H1 (cell line): ENCODE measurements at regions not wholly inside any gene's neighbourhood (a gene's known extent, or its start where the extent isn't known, plus 50 kb on each side); places are given as distances from the start of the nearest gene placed in this dataset.

ENCODE experiments used
- CTCF ChIA-PET: fragments of 300-600 bp; sonication (Branson Sonifier 250); formaldehyde crosslinking; loops from one replicate; lab custom pipeline; 2021; ENCODE audit not compliant: partially characterized antibody; lab: Charles Lee
- POLR2A ChIA-PET: fragments of 300-600 bp; sonication (Branson Sonifier 250); formaldehyde crosslinking; loops from one replicate; lab custom pipeline; 2021; ENCODE audit warnings: inconsistent platforms; ENCODE audit not compliant: partially characterized antibody; lab: Charles Lee
- DNase-seq, 2 experiments: peaks; one replicate each; pipeline versions ENCODE4 v3.0.0 to v3.0.0-alpha.2; 2010 to 2022; ENCODE audit warnings: low spot score in 2 of 2, low read depth in 1 of 2, mixed read lengths in 1 of 2
- FAIRE-seq: peaks from 2 replicates; lab custom pipeline; 2011; peaks lifted over from hg19 to GRCh38; lab: Jason Lieb, UNC
- H2AFZ ChIP-seq: 2 replicates; pipeline ENCODE4 v1.8.1; 2012; ENCODE audit warnings: low read length, inconsistent platforms
- H2AK5ac ChIP-seq: 2 replicates; pipeline ENCODE4 v1.6.1; 2013; ENCODE audit warnings: low read depth, low read length
- H2BK120ac ChIP-seq: replicated peaks from 2 replicates; pipeline ENCODE3; 2013; ENCODE audit warnings: low read depth, low read length, inconsistent platforms
- H2BK12ac ChIP-seq: 2 replicates; pipeline ENCODE4 v1.6.1; 2013; ENCODE audit warnings: low read depth, low read length
- H2BK15ac ChIP-seq: 2 replicates; pipeline ENCODE4 v1.6.1; 2013; ENCODE audit warnings: low read length
- H2BK20ac ChIP-seq: 2 replicates; pipeline ENCODE4 v1.6.1; 2013; ENCODE audit warnings: low read length
- H2BK5ac ChIP-seq: 2 replicates; pipeline ENCODE4 v1.6.1; 2013; ENCODE audit warnings: low read depth, low read length
- H3K14ac ChIP-seq: 2 replicates; pipeline ENCODE4 v1.6.1; 2013; ENCODE audit warnings: inconsistent platforms; ENCODE audit not compliant: insufficient read length
- H3K18ac ChIP-seq: 2 replicates; pipeline ENCODE4 v1.6.1; 2013; ENCODE audit warnings: low read length; ENCODE audit errors: extremely low read depth
- H3K23ac ChIP-seq: 2 replicates; pipeline ENCODE4 v1.6.1; 2013; ENCODE audit warnings: inconsistent platforms; ENCODE audit not compliant: insufficient read length
- H3K23me2 ChIP-seq: 2 replicates; pipeline ENCODE4 v1.6.1; 2013; ENCODE audit warnings: low read depth, low read length
- H3K27ac ChIP-seq: 2 replicates; pipeline ENCODE4 v1.6.1; 2011; ENCODE audit warnings: low read depth, low read length, inconsistent platforms
- H3K27me3 ChIP-seq, 4 experiments: replicated peaks in 1 of 4; 1 replicate in 1 of 4; 2 replicates in 3 of 4; pipeline versions ENCODE4 v1.6.1 to v1.8.1; 2011 to 2013; ENCODE audit warnings: low read length in 3 of 4, mild to moderate bottlenecking in 3 of 4, inconsistent platforms in 2 of 4, mixed read lengths in 2 of 4, moderate library complexity in 1 of 4; ENCODE audit not compliant: control insufficient read depth in 3 of 4, insufficient read depth in 3 of 4; ENCODE audit errors: extremely low read depth in 1 of 4
- H3K36me3 ChIP-seq, 4 experiments: 2 replicates each; pipeline versions ENCODE4 v1.6.1 to v1.8.1; 2011 to 2013; ENCODE audit warnings: mild to moderate bottlenecking in 4 of 4, low read length in 3 of 4, moderate library complexity in 2 of 4, control low read depth in 1 of 4, inconsistent platforms in 1 of 4; ENCODE audit not compliant: insufficient read depth in 4 of 4, control insufficient read depth in 2 of 4
- H3K4ac ChIP-seq: replicated peaks from 2 replicates; pipeline ENCODE3; 2013; ENCODE audit warnings: low read length, low read depth, mixed read lengths, inconsistent platforms; ENCODE audit not compliant: insufficient read length
- H3K4me1 ChIP-seq, 4 experiments: replicated peaks in 1 of 4; 1 replicate in 1 of 4; 2 replicates in 3 of 4; pipeline versions ENCODE4 v1.6.1 to v1.8.1; 2011 to 2013; ENCODE audit warnings: low read length in 3 of 4, inconsistent platforms in 2 of 4, mixed read lengths in 1 of 4; ENCODE audit not compliant: insufficient read depth in 4 of 4, control insufficient read depth in 3 of 4
- H3K4me2 ChIP-seq, 2 experiments: 2 replicates each; pipeline versions ENCODE4 v1.6.1 to v1.8.1; 2011 to 2013; ENCODE audit warnings: low read depth in 2 of 2, low read length in 2 of 2, control low read depth in 1 of 2, inconsistent platforms in 1 of 2, mild to moderate bottlenecking in 1 of 2; ENCODE audit not compliant: insufficient read depth in 1 of 2
- H3K4me3 ChIP-seq, 4 experiments: fragments of 200-600, 300-600 bp in 1 of 4; sonication (generic), shearing (Covaris generic), sonication (Bioruptor Twin) in 1 of 4; 2 replicates each; pipeline versions ENCODE4 v1.5.1 to v1.8.1; 2011 to 2016; ENCODE audit warnings: low read length in 4 of 4, low read depth in 3 of 4, control low read depth in 2 of 4, inconsistent platforms in 2 of 4, mild to moderate bottlenecking in 2 of 4, mixed read lengths in 1 of 4, moderate library complexity in 1 of 4; ENCODE audit not compliant: insufficient read depth in 2 of 4; ENCODE audit errors: extremely low read depth in 1 of 4
- H3K56ac ChIP-seq: replicated peaks from 2 replicates; pipeline ENCODE3; 2013; ENCODE audit warnings: low read depth, mild to moderate bottlenecking, mixed read lengths, low read length, inconsistent platforms; ENCODE audit not compliant: insufficient read length
- H3K79me1 ChIP-seq: 2 replicates; pipeline ENCODE4 v1.6.1; 2013; ENCODE audit warnings: low read depth, low read length, control low read depth
- H3K79me2 ChIP-seq, 2 experiments: 2 replicates each; pipeline versions ENCODE4 v1.6.1 to v1.8.1; 2012 to 2013; ENCODE audit warnings: low read length in 2 of 2, mild to moderate bottlenecking in 2 of 2, inconsistent platforms in 1 of 2; ENCODE audit not compliant: insufficient read depth in 2 of 2, control insufficient read depth in 1 of 2
- H3K9ac ChIP-seq, 4 experiments: replicated peaks in 1 of 4; 1 replicate in 1 of 4; 2 replicates in 3 of 4; pipeline versions ENCODE4 v1.6.1 to v1.8.1; 2011 to 2013; ENCODE audit warnings: low read depth in 3 of 4, low read length in 3 of 4, control low read depth in 2 of 4, mild to moderate bottlenecking in 2 of 4, moderate library complexity in 2 of 4, inconsistent platforms in 1 of 4; ENCODE audit errors: extremely low read depth in 1 of 4
- H3K9me3 ChIP-seq, 2 experiments: 2 replicates each; pipeline versions ENCODE4 v1.6.1 to v1.8.1; 2012 to 2013; ENCODE audit warnings: mild to moderate bottlenecking in 2 of 2, moderate library complexity in 2 of 2, control low read depth in 1 of 2, inconsistent platforms in 1 of 2, low read depth in 1 of 2, low read length in 1 of 2, mixed read lengths in 1 of 2; ENCODE audit not compliant: insufficient read depth in 2 of 2
- H4K20me1 ChIP-seq, 2 experiments: replicated peaks in 1 of 2; 2 replicates each; pipeline versions ENCODE3 to v1.8.1; 2011 to 2013; ENCODE audit warnings: inconsistent platforms in 2 of 2, low read length in 2 of 2, mild to moderate bottlenecking in 1 of 2; ENCODE audit not compliant: insufficient read depth in 2 of 2, control insufficient read depth in 1 of 2
- H4K5ac ChIP-seq: 2 replicates; pipeline ENCODE4 v1.6.1; 2013; ENCODE audit warnings: low read length, low read depth, mixed read lengths, inconsistent platforms; ENCODE audit not compliant: insufficient read length
- H4K8ac ChIP-seq: 2 replicates; pipeline ENCODE4 v1.8.0; 2013; ENCODE audit warnings: mild to moderate bottlenecking, moderate library complexity, low read length, inconsistent platforms; ENCODE audit not compliant: insufficient read depth; ENCODE audit errors: extremely low read depth
- H4K91ac ChIP-seq: replicated peaks from 2 replicates; pipeline ENCODE3; 2013; ENCODE audit warnings: low read length, mixed read lengths, inconsistent platforms; ENCODE audit not compliant: insufficient read length
- CEBPB ChIP-seq: IDR thresholded peaks from 2 replicates; pipeline ENCODE4 v1.6.1; 2012; ENCODE audit warnings: low read depth, low read length
- CHD2 ChIP-seq: IDR thresholded peaks from 2 replicates; pipeline ENCODE4 v1.6.1; 2012; ENCODE audit warnings: low read length, improper control_type of control experiment
- EZH2 ChIP-seq: fragments of 200-600 bp; sonication (generic); IDR thresholded peaks from 2 replicates; pipeline ENCODE4 v1.7.1; 2012; ENCODE audit warnings: low read depth, mild to moderate bottlenecking, moderate library complexity, low read length, inconsistent platforms; ENCODE audit not compliant: severe bottlenecking
- HDAC2 ChIP-seq, 2 experiments: fragments of 300-600 bp in 1 of 2; sonication (generic) in 1 of 2; IDR thresholded peaks; 2 replicates each; pipeline ENCODE4 v1.6.1; 2011 to 2012; ENCODE audit warnings: low read depth in 2 of 2, low read length in 2 of 2, mild to moderate bottlenecking in 2 of 2, moderate library complexity in 2 of 2, borderline replicate concordance in 1 of 2, inconsistent platforms in 1 of 2
- HDAC6 ChIP-seq: IDR thresholded peaks from one replicate; pipeline ENCODE4 v1.7.1; 2012; ENCODE audit warnings: low read depth, mild to moderate bottlenecking, inconsistent platforms, low read length, moderate library complexity
- KDM1A ChIP-seq: fragments of 200-600, 300-600 bp; sonication (generic); IDR thresholded peaks from 2 replicates; pipeline ENCODE4 v1.7.1; 2016; ENCODE audit warnings: mild to moderate bottlenecking, low read length, borderline replicate concordance
- MAFK ChIP-seq: IDR thresholded peaks from 2 replicates; pipeline ENCODE4 v1.6.1; 2012; ENCODE audit warnings: low read depth, mild to moderate bottlenecking, improper control_type of control experiment, low read length
- NRF1 ChIP-seq: IDR thresholded peaks from 2 replicates; pipeline ENCODE4 v1.6.1; 2011; ENCODE audit warnings: mild to moderate bottlenecking, low read depth, low read length, improper control_type of control experiment
- POLR2AphosphoS5 ChIP-seq: IDR thresholded peaks from 2 replicates; pipeline ENCODE4 v1.6.1; 2011; ENCODE audit warnings: low read depth, low read length
- RBBP5 ChIP-seq: IDR thresholded peaks from 2 replicates; pipeline ENCODE4 v1.7.1; 2012; ENCODE audit warnings: low read depth, mild to moderate bottlenecking, inconsistent platforms, low read length, moderate library complexity, borderline replicate concordance
- RFX5 ChIP-seq: IDR thresholded peaks from 2 replicates; pipeline ENCODE4 v1.6.1; 2011; ENCODE audit warnings: low read depth, low read length, improper control_type of control experiment, borderline replicate concordance
- SP4 ChIP-seq: IDR thresholded peaks from 2 replicates; pipeline ENCODE4 v1.6.1; 2012; ENCODE audit warnings: low read length, inconsistent platforms
- YY1 ChIP-seq: IDR thresholded peaks from 2 replicates; pipeline ENCODE4 v1.6.1; 2011; ENCODE audit warnings: low read depth, mild to moderate bottlenecking, low read length
- WGBS, 2 experiments: shearing (Covaris generic) in 1 of 2; methylation state at CpG; one replicate each; pipeline versions ENCODE4 v1.1.6 to v1.1.7; 2013 to 2015; ENCODE audit warnings: low lambda C conversion rate in 2 of 2, mixed read lengths in 2 of 2, inconsistent platforms in 1 of 2, low coverage in 1 of 2, missing lambda C conversion rate in 1 of 2; ENCODE audit not compliant: insufficient replicate concordance in 2 of 2, insufficient coverage in 1 of 2, insufficient read length in 1 of 2; ENCODE audit errors: extremely low coverage in 1 of 2, missing lambda C conversion rate in 1 of 2; 5-methylcytosine and 5-hydroxymethylcytosine counted together
- TF ChIP-seq, protein P1 (sequence below): IDR thresholded peaks from 2 replicates; pipeline ENCODE4 v1.6.1; 2011; ENCODE audit warnings: low read depth, mild to moderate bottlenecking, low read length; ENCODE audit not compliant: insufficient read depth

DNA sequence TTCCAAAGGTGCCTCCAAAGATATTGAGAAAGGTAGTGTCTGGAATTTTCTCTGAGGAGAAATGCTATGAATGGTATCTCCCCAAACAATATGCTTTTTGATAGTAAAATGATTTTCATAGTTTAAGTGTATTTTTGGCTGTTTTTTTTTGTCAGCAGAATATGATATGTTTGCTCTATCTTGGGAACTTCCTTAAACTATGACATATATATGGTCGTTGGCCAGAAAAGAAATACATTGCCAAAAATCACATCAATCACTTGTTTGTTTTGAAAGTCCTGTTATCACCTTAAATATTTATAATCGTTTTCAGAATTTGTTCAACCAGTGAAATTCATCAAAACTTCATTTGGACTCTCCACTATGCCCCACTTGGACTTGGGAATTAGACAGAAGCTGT lies 816.9 kb downstream of the CDH11 start:
- POLR2A ChIA-PET: no interaction called here
- no peak overlapping the region for H3K27ac ChIP-seq
- no peak for DNase-seq
- no peak overlapping the region for H3K9ac ChIP-seq
- no peak overlapping the region for H3K4me3 ChIP-seq
- no peak for TF ChIP-seq RBBP5
- TF ChIP-seq CEBPB: no peak
- no peak for TF ChIP-seq MAFK
- no peak for TF ChIP-seq EZH2
- no peak for TF ChIP-seq SP4
- TF ChIP-seq NRF1: no peak
- TF ChIP-seq KDM1A: no peak
- no peak for TF ChIP-seq RFX5
- no peak for TF ChIP-seq CHD2
- TF ChIP-seq HDAC6: no peak
- TF ChIP-seq, protein P1, sequence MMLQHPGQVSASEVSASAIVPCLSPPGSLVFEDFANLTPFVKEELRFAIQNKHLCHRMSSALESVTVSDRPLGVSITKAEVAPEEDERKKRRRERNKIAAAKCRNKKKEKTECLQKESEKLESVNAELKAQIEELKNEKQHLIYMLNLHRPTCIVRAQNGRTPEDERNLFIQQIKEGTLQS: no peak
- no peak for TF ChIP-seq YY1
- no peak for TF ChIP-seq POLR2AphosphoS5
- no peak for TF ChIP-seq HDAC2 (IDR thresholded peaks at IDR 0.05; ENCODE audit: borderline replicate concordance in 1 of 2, low read depth in 2 of 2, low read length in 2 of 2)
- TF ChIP-seq, all 59 proteins: peak for 0
- no peaks in the 10 kb centered on the region for H4K20me1 ChIP-seq
- H3K56ac ChIP-seq: no peak overlapping the region
- H2AFZ ChIP-seq: no peak overlapping the region
- no peak overlapping the region for H3K4ac ChIP-seq
- H3K36me3 ChIP-seq: no peaks in the 10 kb centered on the region
- no peaks in the 10 kb centered on the region for H3K23me2 ChIP-seq
- no peak overlapping the region for H2BK20ac ChIP-seq
- H2BK12ac ChIP-seq: no peak overlapping the region
- H4K5ac ChIP-seq: no peak overlapping the region
- no peak overlapping the region for H3K23ac ChIP-seq
- H3K4me1 ChIP-seq: no peaks in the 10 kb centered on the region
- CTCF ChIA-PET: no interaction called here
- WGBS, 2 experiments: 94% methylated on average over 2 of the region's 2 CpGs; no CpG with 5 or more reads in 1 of the 2 experiments
- no peak for FAIRE-seq
- H3K79me1 ChIP-seq: no peaks in the 10 kb centered on the region
- H2BK15ac ChIP-seq: no peak overlapping the region
- no peaks in the 10 kb centered on the region for H3K79me2 ChIP-seq
- H3K9me3 ChIP-seq: peaks cover 0 to 2% of the 10 kb centered on the region in 2 experiments; a peak in 1 of 4 replicates
- no peak overlapping the region for H3K18ac ChIP-seq
- no peaks in the 10 kb centered on the region for H3K27me3 ChIP-seq
- H3K14ac ChIP-seq: no peak overlapping the region
- no peak overlapping the region for H2BK5ac ChIP-seq
- H3K4me2 ChIP-seq: no peak overlapping the region
- no peak overlapping the region for H4K91ac ChIP-seq
- no peak overlapping the region for H2AK5ac ChIP-seq
- no peak overlapping the region for H4K8ac ChIP-seq
- no peak overlapping the region for H2BK120ac ChIP-seq
